ENCODE measurements at regions not wholly inside any gene's neighbourhood (a gene's known extent, or its start where the extent isn't known, plus 50 kb on each side); places are given as distances from the start of the nearest gene placed in this dataset.

- Histone ChIP-seq H3K27me3 (ENCODE audit: control insufficient read depth, insufficient read depth, low read length) (peaks cover 3% of the 10 kb centered on the region), H3K36me3 (ENCODE audit: control insufficient read depth, insufficient read depth, low read length) (no peaks in the 10 kb centered on the region), H3K4me3 (ENCODE audit: low read depth, low read length) (no peak overlapping the region)
- no peak for DNase-seq (ENCODE audit: low read depth)
- no peak for TF ChIP-seq CTCF (IDR thresholded peaks at IDR 0.05; ENCODE audit: insufficient read depth, low read length, poor library complexity, severe bottlenecking)
These were observed 309.7 kb upstream of the SULF2 start for GRCh38 chr20:48094944-48095343.

- Histone ChIP-seq H3K36me3 (ENCODE audit: control insufficient read depth, insufficient read depth, low read length) (no peaks in the 10 kb centered on the region), H3K27me3 (ENCODE audit: control insufficient read depth, insufficient read depth, low read length) (peaks cover 3% of the 10 kb centered on the region), H3K4me3 (ENCODE audit: low read depth, low read length) (no peak overlapping the region)
- no peak for TF ChIP-seq CTCF (IDR thresholded peaks at IDR 0.05; ENCODE audit: insufficient read depth, low read length, poor library complexity, severe bottlenecking)
- DNase-seq (ENCODE audit: low read depth): no peak
These were observed 309.0 kb upstream of the SULF2 start for GRCh38 chr20:48094196-48094749.

- no peak overlapping the region for H3K4me3 ChIP-seq (ENCODE audit: low read depth, low read length)
- H3K36me3 ChIP-seq (ENCODE audit: control insufficient read depth, insufficient read depth, low read length): no peaks in the 10 kb centered on the region
- no peak for TF ChIP-seq CTCF (IDR thresholded peaks at IDR 0.05; ENCODE audit: insufficient read depth, low read length, poor library complexity, severe bottlenecking)
- no peak for DNase-seq (ENCODE audit: low read depth)
- peaks cover 3% of the 10 kb centered on the region for H3K27me3 ChIP-seq (ENCODE audit: control insufficient read depth, insufficient read depth, low read length)
These were observed 307.5 kb upstream of the SULF2 start for GRCh38 chr20:48092596-48093280.

- H3K27me3 ChIP-seq (ENCODE audit: control insufficient read depth, insufficient read depth, low read length): peaks cover 3% of the 10 kb centered on the region
- no peaks in the 10 kb centered on the region for H3K36me3 ChIP-seq (ENCODE audit: control insufficient read depth, insufficient read depth, low read length)
- TF ChIP-seq CTCF (IDR thresholded peaks at IDR 0.05; ENCODE audit: insufficient read depth, low read length, poor library complexity, severe bottlenecking): no peak
- DNase-seq (ENCODE audit: low read depth): no peak
- H3K4me3 ChIP-seq (ENCODE audit: low read depth, low read length): no peak overlapping the region
These were observed 305.5 kb upstream of the SULF2 start for GRCh38 chr20:48090784-48091183.

- TF ChIP-seq CTCF (IDR thresholded peaks at IDR 0.05; ENCODE audit: insufficient read depth, low read length, poor library complexity, severe bottlenecking): no peak
- no peak for DNase-seq (ENCODE audit: low read depth)
- Histone ChIP-seq H3K36me3 (ENCODE audit: control insufficient read depth, insufficient read depth, low read length) (no peaks in the 10 kb centered on the region), H3K27me3 (ENCODE audit: control insufficient read depth, insufficient read depth, low read length) (peaks cover 3% of the 10 kb centered on the region), H3K4me3 (ENCODE audit: low read depth, low read length) (no peak overlapping the region)
These were observed 305.0 kb upstream of the SULF2 start for GRCh38 chr20:48090314-48090713.

- DNase-seq (ENCODE audit: low read depth): no peak
- Histone ChIP-seq H3K27me3 (ENCODE audit: control insufficient read depth, insufficient read depth, low read length) (peaks cover 2% of the 10 kb centered on the region), H3K36me3 (ENCODE audit: control insufficient read depth, insufficient read depth, low read length) (no peaks in the 10 kb centered on the region), H3K4me3 (ENCODE audit: low read depth, low read length) (no peak overlapping the region)
- TF ChIP-seq CTCF (IDR thresholded peaks at IDR 0.05; ENCODE audit: insufficient read depth, low read length, poor library complexity, severe bottlenecking): no peak
These were observed 295.3 kb upstream of the SULF2 start for GRCh38 chr20:48080583-48080982.
